Astrocyte (in vitro differentiated cells and primary cell): ENCODE measurements at regions not wholly inside any gene's neighbourhood (a gene's known extent, or its start where the extent isn't known, plus 50 kb on each side); places are given as distances from the start of the nearest gene placed in this dataset.

Source experiments
- CTCF ChIP-seq: IDR thresholded peaks from 2 replicates; pipeline ENCODE4 v1.5.1; 2011; ENCODE audit warnings: low read depth, mild to moderate bottlenecking, inconsistent platforms, low read length, moderate library complexity; ENCODE audit not compliant: insufficient read depth
- EZH2 ChIP-seq: IDR thresholded peaks from 2 replicates; pipeline ENCODE4 v1.6.1; 2012; ENCODE audit warnings: mild to moderate bottlenecking, low read length, inconsistent platforms; ENCODE audit not compliant: insufficient read depth

- TF ChIP-seq CTCF (no peak), EZH2 (no peak)
Measured at GRCh38 chr17:14407541-14407940, 106.7 kb downstream of the HS3ST3B1 start.
